ENCODE measurements at regions not wholly inside any gene's neighbourhood (a gene's known extent, or its start where the extent isn't known, plus 50 kb on each side); places are given as distances from the start of the nearest gene placed in this dataset.
A peak's percentile ranks its signal among the peaks of the same experiment; 100 is the strongest.

DNA sequence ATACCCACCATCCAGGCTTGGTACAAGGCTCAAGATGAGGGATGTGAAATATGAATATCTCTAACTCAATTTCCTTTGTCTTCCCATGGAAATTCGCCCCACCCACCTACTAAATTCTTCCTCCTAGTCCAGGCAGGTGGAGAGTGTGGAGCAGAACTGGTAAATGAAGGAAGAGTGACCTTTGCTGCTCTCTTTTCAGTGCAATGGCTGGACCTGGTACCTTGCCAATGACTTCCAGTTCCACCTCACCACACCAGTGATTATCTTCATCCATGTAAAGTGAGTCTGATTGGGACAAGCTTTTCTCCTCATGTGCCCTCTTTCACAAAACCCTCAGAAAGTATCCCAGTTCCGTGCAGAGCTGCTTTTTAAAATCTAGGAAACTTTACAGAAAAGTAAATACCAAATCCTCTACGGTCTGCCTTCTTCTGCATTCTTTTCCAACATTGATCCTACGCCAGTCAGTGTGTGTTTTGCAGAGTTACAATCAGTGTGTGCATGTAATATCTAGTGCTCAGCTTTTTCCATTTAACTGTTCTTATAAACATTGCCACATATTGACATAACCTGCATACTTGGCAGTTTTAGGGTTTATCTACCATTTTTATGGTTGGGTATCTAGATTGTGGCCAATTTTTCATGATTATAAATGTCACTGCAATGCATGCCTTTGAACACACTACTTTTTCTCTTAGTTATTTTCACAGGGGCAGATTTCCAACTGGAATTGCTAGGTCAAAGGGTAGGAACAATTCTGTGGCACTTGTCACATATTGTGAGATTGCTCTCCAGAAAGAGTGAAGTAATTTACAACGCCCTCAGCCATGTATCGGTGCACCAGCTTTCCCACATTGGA, 86.5 kb upstream of the SEC11C start:
- H3K4me1 ChIP-seq (ENCODE audit: insufficient read depth, low read length, poor library complexity, severe bottlenecking) = no peaks in the 10 kb centered on the region
- no peak overlapping the region for H3K9ac ChIP-seq (ENCODE audit: low read depth, low read length, poor library complexity, severe bottlenecking)
- TF ChIP-seq CTCF (conservative IDR thresholded peaks at IDR 0.05; ENCODE audit: low read length) = no peak
- TF ChIP-seq EZH2phosphoT487 (IDR thresholded peaks at IDR 0.05; ENCODE audit: borderline replicate concordance) = no peak
- H3K36me3 ChIP-seq (ENCODE audit: insufficient read depth, low read length) = no peaks in the 10 kb centered on the region
- no peaks in the 10 kb centered on the region for H3K9me3 ChIP-seq (ENCODE audit: insufficient read depth, low read depth, low read length)
- no peaks in the 10 kb centered on the region for H3K27me3 ChIP-seq (ENCODE audit: insufficient read depth, low read length, poor library complexity, severe bottlenecking)
- H4K20me1 ChIP-seq (ENCODE audit: insufficient read depth, low read length, poor library complexity, severe bottlenecking) = no peaks in the 10 kb centered on the region
- H2AFZ ChIP-seq (ENCODE audit: low read length) = no peak overlapping the region
- no peaks in the 10 kb centered on the region for H3F3A ChIP-seq (ENCODE audit: low read depth)
- no peak overlapping the region for H3K4me2 ChIP-seq (ENCODE audit: low read depth, low read length, poor library complexity, severe bottlenecking)
- no peaks in the 10 kb centered on the region for H3K9me2 ChIP-seq (replicated peaks; ENCODE audit: low read depth, low read length)
- no peak overlapping the region for H3K4me3 ChIP-seq (ENCODE audit: low read length, poor library complexity, severe bottlenecking)
- H3K79me2 ChIP-seq (ENCODE audit: insufficient read depth, low read length) = no peaks in the 10 kb centered on the region

- Histone ChIP-seq H3K9ac (ENCODE audit: low read depth, low read length, poor library complexity, severe bottlenecking) (no peak overlapping the region), H3K79me2 (ENCODE audit: insufficient read depth, low read length) (no peaks in the 10 kb centered on the region), H3K36me3 (ENCODE audit: insufficient read depth, low read length) (no peaks in the 10 kb centered on the region), H3K4me1 (ENCODE audit: insufficient read depth, low read length, poor library complexity, severe bottlenecking) (no peaks in the 10 kb centered on the region), H4K20me1 (ENCODE audit: insufficient read depth, low read length, poor library complexity, severe bottlenecking) (no peaks in the 10 kb centered on the region), H3K4me2 (ENCODE audit: low read depth, low read length, poor library complexity, severe bottlenecking) (no peak overlapping the region), H3K27me3 (ENCODE audit: insufficient read depth, low read length, poor library complexity, severe bottlenecking) (no peaks in the 10 kb centered on the region), H2AFZ (ENCODE audit: low read length) (no peak overlapping the region), H3F3A (ENCODE audit: low read depth) (no peaks in the 10 kb centered on the region), H3K9me2 (replicated peaks; ENCODE audit: low read depth, low read length) (no peaks in the 10 kb centered on the region), H3K9me3 (ENCODE audit: insufficient read depth, low read depth, low read length) (no peaks in the 10 kb centered on the region), H3K4me3 (ENCODE audit: low read length, poor library complexity, severe bottlenecking) (no peak overlapping the region)
- TF ChIP-seq EZH2phosphoT487 (IDR thresholded peaks at IDR 0.05; ENCODE audit: borderline replicate concordance) = no peak
- TF ChIP-seq CTCF (conservative IDR thresholded peaks at IDR 0.05; ENCODE audit: low read length) = no peak
Measured at GRCh38 chr18:59054496-59055287, 85.0 kb upstream of the SEC11C start.

- Histone ChIP-seq H3K4me3 (ENCODE audit: low read length, poor library complexity, severe bottlenecking) (no peak overlapping the region), H3K9ac (ENCODE audit: low read depth, low read length, poor library complexity, severe bottlenecking) (no peak overlapping the region), H3K4me1 (ENCODE audit: insufficient read depth, low read length, poor library complexity, severe bottlenecking) (no peaks in the 10 kb centered on the region), H3K9me2 (replicated peaks; ENCODE audit: low read depth, low read length) (no peaks in the 10 kb centered on the region), H3K36me3 (ENCODE audit: insufficient read depth, low read length) (no peaks in the 10 kb centered on the region), H4K20me1 (ENCODE audit: insufficient read depth, low read length, poor library complexity, severe bottlenecking) (no peaks in the 10 kb centered on the region), H2AFZ (ENCODE audit: low read length) (no peak overlapping the region), H3K27me3 (ENCODE audit: insufficient read depth, low read length, poor library complexity, severe bottlenecking) (no peaks in the 10 kb centered on the region), H3K4me2 (ENCODE audit: low read depth, low read length, poor library complexity, severe bottlenecking) (no peak overlapping the region), H3K9me3 (ENCODE audit: insufficient read depth, low read depth, low read length) (no peaks in the 10 kb centered on the region), H3F3A (ENCODE audit: low read depth) (no peaks in the 10 kb centered on the region), H3K79me2 (ENCODE audit: insufficient read depth, low read length) (no peaks in the 10 kb centered on the region)
- TF ChIP-seq CTCF (conservative IDR thresholded peaks at IDR 0.05; ENCODE audit: low read length) (peak; percentile 26; the same call in 1 of the 2 replicates), EZH2phosphoT487 (IDR thresholded peaks at IDR 0.05; ENCODE audit: borderline replicate concordance) (no peak)
Measured at GRCh38 chr18:59055345-59056032, 84.2 kb upstream of the SEC11C start.

Data from Loucy (cell line).